ENCODE measurements at regions not wholly inside any gene's neighbourhood (a gene's known extent, or its start where the extent isn't known, plus 50 kb on each side); places are given as distances from the start of the nearest gene placed in this dataset.
A peak's percentile ranks its signal among the peaks of the same experiment; 100 is the strongest.

DNA sequence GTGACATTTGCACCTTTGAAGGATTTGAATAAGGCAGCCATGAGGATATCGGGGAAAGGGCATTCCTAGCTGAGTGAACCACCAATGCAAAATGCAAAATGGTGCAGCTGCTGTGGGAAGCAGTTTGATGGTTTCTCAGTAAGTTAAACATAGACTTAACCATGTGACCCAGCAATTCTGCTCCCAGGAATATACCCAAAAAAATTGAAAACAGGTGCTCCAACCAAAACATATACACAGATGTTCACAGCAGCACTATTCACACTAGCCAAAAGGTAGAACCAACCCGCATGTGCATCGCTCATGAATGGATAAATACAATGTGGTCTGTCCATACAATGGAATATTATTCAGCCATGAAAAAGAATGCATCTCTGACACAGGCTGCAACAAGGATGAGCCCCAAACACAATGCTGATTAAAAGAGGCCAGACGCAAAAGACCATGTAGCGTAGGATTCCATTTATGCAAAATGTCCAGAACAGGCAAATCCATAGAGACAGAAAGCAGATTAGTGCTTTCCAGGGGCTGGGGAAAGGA, 215.0 kb upstream of the MYL2 start:
- Histone ChIP-seq H3K9me3 (no peaks in the 10 kb centered on the region), H3K4me1 (no peaks in the 10 kb centered on the region), H3K27ac (no peak overlapping the region), H3K4me3 (no peak overlapping the region), H3K36me3 (no peaks in the 10 kb centered on the region), H3K27me3 (peaks cover 0 to 20% of the 10 kb centered on the region in 2 donors)
- TF ChIP-seq, protein P1, sequence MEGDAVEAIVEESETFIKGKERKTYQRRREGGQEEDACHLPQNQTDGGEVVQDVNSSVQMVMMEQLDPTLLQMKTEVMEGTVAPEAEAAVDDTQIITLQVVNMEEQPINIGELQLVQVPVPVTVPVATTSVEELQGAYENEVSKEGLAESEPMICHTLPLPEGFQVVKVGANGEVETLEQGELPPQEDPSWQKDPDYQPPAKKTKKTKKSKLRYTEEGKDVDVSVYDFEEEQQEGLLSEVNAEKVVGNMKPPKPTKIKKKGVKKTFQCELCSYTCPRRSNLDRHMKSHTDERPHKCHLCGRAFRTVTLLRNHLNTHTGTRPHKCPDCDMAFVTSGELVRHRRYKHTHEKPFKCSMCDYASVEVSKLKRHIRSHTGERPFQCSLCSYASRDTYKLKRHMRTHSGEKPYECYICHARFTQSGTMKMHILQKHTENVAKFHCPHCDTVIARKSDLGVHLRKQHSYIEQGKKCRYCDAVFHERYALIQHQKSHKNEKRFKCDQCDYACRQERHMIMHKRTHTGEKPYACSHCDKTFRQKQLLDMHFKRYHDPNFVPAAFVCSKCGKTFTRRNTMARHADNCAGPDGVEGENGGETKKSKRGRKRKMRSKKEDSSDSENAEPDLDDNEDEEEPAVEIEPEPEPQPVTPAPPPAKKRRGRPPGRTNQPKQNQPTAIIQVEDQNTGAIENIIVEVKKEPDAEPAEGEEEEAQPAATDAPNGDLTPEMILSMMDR (IDR thresholded peaks at IDR 0.05): no peak
- DNase-seq: no peak
- intact Hi-C loops (cut with DNase I; ENCODE audit: low total_unique reads): no loop called here

DNA sequence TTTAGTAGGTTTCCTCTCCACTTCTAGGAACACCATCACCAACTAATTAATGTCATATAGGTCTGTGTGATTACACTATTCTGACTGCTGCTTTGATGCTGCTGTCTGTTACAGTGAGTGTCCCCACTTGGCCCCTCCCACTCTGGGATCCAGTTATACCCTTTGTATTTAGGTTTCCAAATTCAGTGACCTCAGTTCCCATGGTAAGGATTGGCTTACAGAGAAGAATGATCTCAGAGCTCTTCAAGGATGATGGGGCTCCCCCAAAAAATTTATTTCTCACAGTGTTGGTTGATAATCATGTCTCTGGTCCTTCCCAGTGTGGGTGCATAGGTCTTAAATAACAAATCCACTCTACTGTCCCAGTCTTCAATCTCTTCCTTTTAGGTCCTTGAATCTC, 210.0 kb upstream of the MYL2 start:
- no peaks in the 10 kb centered on the region for H3K9me3 ChIP-seq
- peaks cover 0 to 3% of the 10 kb centered on the region in 2 donors for H3K27me3 ChIP-seq
- no peak for DNase-seq
- TF ChIP-seq, protein P1 (IDR thresholded peaks at IDR 0.05): no peak
- intact Hi-C loops (cut with DNase I; ENCODE audit: low total_unique reads): no loop called here
- no peaks in the 10 kb centered on the region for H3K4me1 ChIP-seq
- H3K4me3 ChIP-seq: no peak overlapping the region
- H3K27ac ChIP-seq: no peak overlapping the region
- H3K36me3 ChIP-seq: no peaks in the 10 kb centered on the region

DNA sequence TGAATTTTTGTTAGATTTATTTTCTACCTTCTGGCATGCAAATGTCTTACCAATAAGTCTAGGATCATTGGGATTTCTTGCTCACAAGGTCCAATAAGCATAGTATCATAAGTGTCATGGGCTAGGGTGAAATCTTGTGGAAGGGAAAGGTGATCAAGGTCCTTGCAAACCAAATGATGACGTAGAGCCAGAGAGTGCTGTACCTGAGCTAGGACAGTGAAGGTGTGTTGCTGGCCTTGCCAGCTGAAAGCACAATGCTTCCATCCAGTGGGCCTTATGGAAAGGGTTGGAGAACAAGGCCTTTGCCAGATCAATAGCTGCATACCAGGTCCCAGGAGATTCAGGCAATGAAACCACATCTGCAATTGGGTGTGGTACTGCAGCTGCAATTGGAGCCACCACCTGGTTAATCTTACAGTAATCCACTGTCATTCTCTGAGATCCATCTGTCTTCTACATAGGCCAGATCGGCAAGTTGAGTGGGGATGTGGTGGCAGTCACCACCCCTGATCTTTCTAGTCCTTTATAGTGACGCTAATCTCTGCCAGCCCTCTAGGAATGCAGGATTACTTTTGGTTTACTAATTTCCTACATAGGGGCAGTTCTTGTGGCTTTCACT, 208.9 kb upstream of the MYL2 start:
- no peak for DNase-seq
- intact Hi-C loops (cut with DNase I; ENCODE audit: low total_unique reads): no loop called here
- no peak overlapping the region for H3K27ac ChIP-seq
- no peaks in the 10 kb centered on the region for H3K4me1 ChIP-seq
- TF ChIP-seq, protein P1 (IDR thresholded peaks at IDR 0.05): no peak
- H3K9me3 ChIP-seq: no peaks in the 10 kb centered on the region
- H3K36me3 ChIP-seq: no peaks in the 10 kb centered on the region
- no peak overlapping the region for H3K4me3 ChIP-seq
- peaks cover 0 to 3% of the 10 kb centered on the region in 2 donors for H3K27me3 ChIP-seq

DNA sequence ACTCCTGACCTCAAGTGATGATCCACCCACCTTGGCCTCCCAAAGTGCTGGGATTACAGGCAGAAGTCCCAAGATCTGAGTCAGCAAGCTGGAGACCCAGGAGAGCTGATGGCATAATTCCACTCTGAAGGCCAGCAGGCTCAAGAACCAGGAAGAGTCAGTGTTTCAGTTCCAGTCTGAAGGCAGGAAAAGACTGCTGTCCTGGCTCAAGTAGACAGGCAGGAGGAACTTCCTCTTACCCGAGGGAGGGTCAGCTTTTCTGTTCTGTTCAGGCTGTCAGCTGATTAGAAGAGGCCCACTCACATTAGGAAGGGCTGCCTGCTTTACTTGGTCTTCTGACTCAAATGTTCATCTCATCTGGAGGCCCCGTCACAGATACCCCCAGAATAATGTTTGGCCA, 206.0 kb upstream of the MYL2 start:
- Histone ChIP-seq H3K27ac (no peak overlapping the region), H3K4me3 (no peak overlapping the region), H3K27me3 (no peaks in the 10 kb centered on the region), H3K4me1 (no peaks in the 10 kb centered on the region), H3K36me3 (no peaks in the 10 kb centered on the region), H3K9me3 (no peaks in the 10 kb centered on the region)
- DNase-seq: peak in 1 of 2 donors; percentile 40
- TF ChIP-seq, protein P1 (IDR thresholded peaks at IDR 0.05): no peak
- intact Hi-C loops (cut with DNase I; ENCODE audit: low total_unique reads): no loop called here

DNA sequence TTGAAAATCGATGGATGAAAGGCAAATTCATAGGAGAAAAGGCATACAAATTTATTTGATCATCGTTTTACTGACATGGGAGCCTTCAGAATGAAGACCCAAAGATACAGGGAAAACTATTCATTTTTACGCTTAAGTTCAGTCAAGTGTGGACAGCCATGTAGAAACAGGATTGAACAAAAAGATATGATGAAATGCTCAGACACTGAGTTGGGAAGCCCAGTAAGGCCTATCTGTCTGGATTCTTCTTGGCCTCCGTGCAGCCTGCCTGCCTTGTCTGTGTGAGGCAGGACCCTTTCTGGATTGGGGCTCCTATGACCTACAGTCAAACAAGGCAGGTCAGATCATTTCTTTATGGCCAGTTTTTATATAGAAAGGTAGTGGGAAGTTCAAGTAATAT, 203.8 kb upstream of the MYL2 start:
- Histone ChIP-seq H3K4me1 (no peaks in the 10 kb centered on the region), H3K36me3 (no peaks in the 10 kb centered on the region), H3K27ac (no peak overlapping the region), H3K9me3 (no peaks in the 10 kb centered on the region), H3K27me3 (peaks cover 0 to 16% of the 10 kb centered on the region in 2 donors), H3K4me3 (no peak overlapping the region)
- TF ChIP-seq, protein P1 (IDR thresholded peaks at IDR 0.05): no peak
- no peak for DNase-seq
- intact Hi-C loops (cut with DNase I; ENCODE audit: low total_unique reads): no loop called here
